ENCODE measurements at regions not wholly inside any gene's neighbourhood (a gene's known extent, or its start where the extent isn't known, plus 50 kb on each side); places are given as distances from the start of the nearest gene placed in this dataset.

DNA sequence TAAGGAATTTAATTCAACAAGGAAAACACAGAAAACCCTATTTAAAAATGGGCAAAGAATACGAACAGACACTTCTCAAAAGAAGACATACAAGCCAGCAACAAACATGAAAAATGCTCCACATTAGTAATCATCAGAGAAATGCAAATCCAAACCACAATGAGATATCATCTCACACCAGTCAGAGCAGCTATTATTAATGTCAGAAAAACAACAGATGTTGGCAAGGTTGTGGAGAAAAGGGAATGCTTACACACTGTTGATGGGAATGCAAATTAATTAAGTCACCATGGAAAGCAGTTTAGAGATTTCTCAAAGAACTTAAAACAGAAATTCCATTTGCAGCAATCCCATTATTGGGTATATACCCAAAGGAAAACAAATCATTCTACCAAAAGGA, 55.2 kb downstream of the GCC1 start:
- no peaks in the 10 kb centered on the region for H3K4me1 ChIP-seq (ENCODE audit: insufficient read depth, low read length, poor library complexity, severe bottlenecking)
- intact Hi-C loops (cut with micrococcal nuclease; ENCODE audit: unreplicated experiment): no loop called here
- H2AFZ ChIP-seq (ENCODE audit: low read length): no peak overlapping the region
- CTCF ChIA-PET (ENCODE audit: unreplicated experiment): no interaction called here
- H3K27ac ChIP-seq (ENCODE audit: low read depth, low read length, poor library complexity, severe bottlenecking): no peak overlapping the region
- no peaks in the 10 kb centered on the region for H3K79me2 ChIP-seq (ENCODE audit: insufficient read depth, low read depth, low read length)
- no peaks in the 10 kb centered on the region for H3K9me3 ChIP-seq (ENCODE audit: low read length)
- no peak overlapping the region for H3K4me3 ChIP-seq (ENCODE audit: low read depth, low read length, poor library complexity, severe bottlenecking)
- no peaks in the 10 kb centered on the region for H3K9me2 ChIP-seq (ENCODE audit: insufficient read depth, low read length)
- DNase-seq (ENCODE audit: low spot score): no peak
- H3K36me3 ChIP-seq (ENCODE audit: insufficient read depth, low read length): no peaks in the 10 kb centered on the region
- no peaks in the 10 kb centered on the region for H4K20me1 ChIP-seq (ENCODE audit: insufficient read depth, low read length)
- no peak overlapping the region for H3K4me2 ChIP-seq (ENCODE audit: low read length)
- POLR2A ChIA-PET: interaction anchor here (0.7 kb wide), 1 partner anchor 48 kb away, joined by 3 read pairs; no protein-coding TSS in a partner anchor
- BruUV-seq (replicated peaks): no TSS peak
- TF ChIP-seq, protein P1, sequence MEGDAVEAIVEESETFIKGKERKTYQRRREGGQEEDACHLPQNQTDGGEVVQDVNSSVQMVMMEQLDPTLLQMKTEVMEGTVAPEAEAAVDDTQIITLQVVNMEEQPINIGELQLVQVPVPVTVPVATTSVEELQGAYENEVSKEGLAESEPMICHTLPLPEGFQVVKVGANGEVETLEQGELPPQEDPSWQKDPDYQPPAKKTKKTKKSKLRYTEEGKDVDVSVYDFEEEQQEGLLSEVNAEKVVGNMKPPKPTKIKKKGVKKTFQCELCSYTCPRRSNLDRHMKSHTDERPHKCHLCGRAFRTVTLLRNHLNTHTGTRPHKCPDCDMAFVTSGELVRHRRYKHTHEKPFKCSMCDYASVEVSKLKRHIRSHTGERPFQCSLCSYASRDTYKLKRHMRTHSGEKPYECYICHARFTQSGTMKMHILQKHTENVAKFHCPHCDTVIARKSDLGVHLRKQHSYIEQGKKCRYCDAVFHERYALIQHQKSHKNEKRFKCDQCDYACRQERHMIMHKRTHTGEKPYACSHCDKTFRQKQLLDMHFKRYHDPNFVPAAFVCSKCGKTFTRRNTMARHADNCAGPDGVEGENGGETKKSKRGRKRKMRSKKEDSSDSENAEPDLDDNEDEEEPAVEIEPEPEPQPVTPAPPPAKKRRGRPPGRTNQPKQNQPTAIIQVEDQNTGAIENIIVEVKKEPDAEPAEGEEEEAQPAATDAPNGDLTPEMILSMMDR (conservative IDR thresholded peaks at IDR 0.05; ENCODE audit: low read length): no peak
- no peak for TF ChIP-seq EZH2phosphoT487 (IDR thresholded peaks at IDR 0.05; ENCODE audit: borderline replicate concordance, low read depth, low read length)

DNA sequence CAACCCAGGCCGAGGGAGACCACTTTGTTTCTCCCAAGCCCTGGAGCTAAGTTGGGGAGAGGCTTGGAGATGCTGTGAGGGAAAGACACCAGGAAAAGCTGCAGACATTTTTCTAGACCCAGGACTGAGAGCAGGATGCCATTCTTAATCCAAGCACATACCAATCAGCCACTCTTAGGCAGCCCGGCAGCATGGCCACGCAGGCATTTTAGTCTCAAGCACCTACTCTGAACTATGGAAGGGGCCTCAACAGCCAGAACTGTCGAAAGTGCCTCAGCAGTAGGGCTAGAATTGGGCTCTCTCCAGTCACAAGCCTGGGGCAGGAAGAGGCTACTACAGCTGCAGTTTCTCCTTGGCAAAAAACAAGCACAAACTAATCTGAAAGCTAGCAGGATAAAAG, 57.8 kb downstream of the GCC1 start:
- H3K27ac ChIP-seq (ENCODE audit: low read depth, low read length, poor library complexity, severe bottlenecking): no peak overlapping the region
- no peaks in the 10 kb centered on the region for H3K9me3 ChIP-seq (ENCODE audit: low read length)
- no TSS peak for BruUV-seq (replicated peaks)
- H3K36me3 ChIP-seq (ENCODE audit: insufficient read depth, low read length): no peaks in the 10 kb centered on the region
- no peaks in the 10 kb centered on the region for H3K9me2 ChIP-seq (ENCODE audit: insufficient read depth, low read length)
- no peaks in the 10 kb centered on the region for H4K20me1 ChIP-seq (ENCODE audit: insufficient read depth, low read length)
- no peak overlapping the region for H3K4me2 ChIP-seq (ENCODE audit: low read length)
- intact Hi-C loops (cut with micrococcal nuclease; ENCODE audit: unreplicated experiment): no loop called here
- H3K4me3 ChIP-seq (ENCODE audit: low read depth, low read length, poor library complexity, severe bottlenecking): no peak overlapping the region
- H2AFZ ChIP-seq (ENCODE audit: low read length): no peak overlapping the region
- H3K4me1 ChIP-seq (ENCODE audit: insufficient read depth, low read length, poor library complexity, severe bottlenecking): no peaks in the 10 kb centered on the region
- DNase-seq (ENCODE audit: low spot score): no peak
- TF ChIP-seq, protein P1 (conservative IDR thresholded peaks at IDR 0.05; ENCODE audit: low read length): no peak
- no peak for TF ChIP-seq EZH2phosphoT487 (IDR thresholded peaks at IDR 0.05; ENCODE audit: borderline replicate concordance, low read depth, low read length)
- H3K79me2 ChIP-seq (ENCODE audit: insufficient read depth, low read depth, low read length): no peaks in the 10 kb centered on the region
- POLR2A ChIA-PET: no interaction called here
- CTCF ChIA-PET (ENCODE audit: unreplicated experiment): no interaction called here

DNA sequence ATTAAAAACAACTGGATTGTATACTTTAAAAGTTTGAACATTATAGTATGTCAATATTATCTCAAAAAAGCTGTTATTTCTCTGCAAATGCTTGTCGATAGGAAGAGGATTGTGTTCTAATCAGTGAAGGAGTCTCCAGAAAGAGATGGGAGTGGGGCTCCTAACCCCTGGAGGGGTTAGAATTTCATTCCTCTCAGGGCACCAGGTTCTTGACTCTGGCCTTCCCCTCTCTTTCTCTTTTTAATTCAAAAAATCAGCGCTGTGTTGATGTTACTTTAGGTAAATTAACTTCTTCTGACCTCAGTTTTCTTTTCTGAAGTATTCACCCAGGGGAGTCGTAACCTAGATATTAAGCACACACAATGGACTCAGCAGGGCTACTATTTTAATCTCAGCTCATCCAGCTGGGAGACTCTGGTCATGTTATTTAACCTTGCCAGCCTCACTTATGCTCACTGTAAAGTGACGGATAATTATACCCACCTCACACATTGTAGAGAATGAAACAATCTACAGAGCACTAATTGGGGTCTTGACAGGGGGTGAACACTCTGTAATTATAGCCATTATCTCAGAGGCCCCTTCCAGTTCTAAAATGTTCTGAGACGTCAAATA, 59.4 kb downstream of the GCC1 start:
- ChIA-PET POLR2A (no interaction called here), CTCF (ENCODE audit: unreplicated experiment) (no interaction called here)
- intact Hi-C loops (cut with micrococcal nuclease; ENCODE audit: unreplicated experiment): no loop called here
- H3K4me3 ChIP-seq (ENCODE audit: low read depth, low read length, poor library complexity, severe bottlenecking): no peak overlapping the region
- H3K36me3 ChIP-seq (ENCODE audit: insufficient read depth, low read length): no peaks in the 10 kb centered on the region
- H3K27ac ChIP-seq (ENCODE audit: low read depth, low read length, poor library complexity, severe bottlenecking): no peak overlapping the region
- TF ChIP-seq EZH2phosphoT487 (IDR thresholded peaks at IDR 0.05; ENCODE audit: borderline replicate concordance, low read depth, low read length): no peak
- TF ChIP-seq, protein P1 (conservative IDR thresholded peaks at IDR 0.05; ENCODE audit: low read length): no peak
- H3K9me3 ChIP-seq (ENCODE audit: low read length): no peaks in the 10 kb centered on the region
- no peak overlapping the region for H3K4me2 ChIP-seq (ENCODE audit: low read length)
- no peaks in the 10 kb centered on the region for H3K4me1 ChIP-seq (ENCODE audit: insufficient read depth, low read length, poor library complexity, severe bottlenecking)
- H2AFZ ChIP-seq (ENCODE audit: low read length): no peak overlapping the region
- no peaks in the 10 kb centered on the region for H3K9me2 ChIP-seq (ENCODE audit: insufficient read depth, low read length)
- no peaks in the 10 kb centered on the region for H4K20me1 ChIP-seq (ENCODE audit: insufficient read depth, low read length)
- no peaks in the 10 kb centered on the region for H3K79me2 ChIP-seq (ENCODE audit: insufficient read depth, low read depth, low read length)
- BruUV-seq (replicated peaks): no TSS peak
- DNase-seq (ENCODE audit: low spot score): no peak
